GM21390 (cell line): ENCODE measurements at regions not wholly inside any gene's neighbourhood (a gene's known extent, or its start where the extent isn't known, plus 50 kb on each side); places are given as distances from the start of the nearest gene placed in this dataset.

Source experiments
- ATAC-seq: cut with Tn5 transposase; IDR thresholded peaks from one replicate; pipeline ENCODE4 v1.9.1; 2021; ENCODE audit not compliant: unreplicated experiment

DNA sequence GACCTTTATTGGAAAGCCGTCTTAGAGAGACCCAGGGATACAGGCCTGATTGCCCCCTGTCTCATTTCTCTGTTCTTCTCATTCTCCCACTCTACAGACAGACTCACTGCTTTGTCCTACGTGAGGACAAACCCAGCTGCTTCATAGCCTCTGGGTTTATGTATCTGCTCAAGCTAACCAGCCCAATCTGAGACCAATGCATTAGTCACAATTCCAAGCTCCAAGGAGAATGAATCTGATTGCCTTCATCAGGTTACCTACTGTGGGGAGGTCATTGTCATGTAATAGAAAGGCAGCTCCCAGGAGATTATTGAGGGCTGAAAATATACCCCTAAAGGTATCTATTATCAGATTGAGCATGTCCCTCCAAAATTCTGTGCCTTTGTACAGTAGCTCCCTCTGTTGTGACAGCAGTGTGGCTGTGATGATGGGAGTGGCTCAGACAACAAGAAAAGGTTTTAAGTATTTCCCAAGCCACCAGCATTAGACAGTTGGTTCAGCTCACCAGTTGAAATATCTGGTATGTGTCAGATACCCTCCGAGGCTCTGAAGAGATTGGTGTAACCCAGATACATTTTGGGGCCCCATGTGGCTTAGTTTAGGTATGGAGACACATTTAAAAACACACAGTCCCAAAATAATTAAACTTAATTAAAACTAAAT, 123.1 kb upstream of the EEPD1 start:
- ATAC-seq, result no peak

DNA sequence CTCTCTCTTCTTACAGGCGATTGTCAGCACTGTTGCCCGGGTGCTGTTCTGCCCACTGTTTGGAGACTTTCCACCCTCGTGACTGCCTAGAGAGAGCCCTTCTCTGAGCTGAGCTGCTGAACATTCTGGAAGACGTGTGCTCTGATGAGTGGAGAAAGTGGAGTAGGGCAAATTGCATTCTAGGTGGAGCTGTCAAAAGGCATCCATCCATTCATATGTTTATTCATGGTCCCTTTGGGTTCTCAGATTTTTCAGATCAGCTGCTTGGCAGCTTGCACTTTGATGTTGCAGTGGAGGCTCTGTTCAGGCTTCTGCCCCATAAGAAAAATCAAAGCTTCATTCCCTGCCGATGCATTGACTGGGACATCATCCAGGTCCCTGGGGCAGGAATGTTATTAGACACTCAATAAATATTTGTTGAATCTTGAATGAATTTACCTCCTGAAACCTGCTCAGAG, 120.7 kb upstream of the EEPD1 start:
- ATAC-seq, result no peak

- ATAC-seq, result no peak
These were observed 119.0 kb upstream of the EEPD1 start for GRCh38 chr7:36034020-36034419.

DNA sequence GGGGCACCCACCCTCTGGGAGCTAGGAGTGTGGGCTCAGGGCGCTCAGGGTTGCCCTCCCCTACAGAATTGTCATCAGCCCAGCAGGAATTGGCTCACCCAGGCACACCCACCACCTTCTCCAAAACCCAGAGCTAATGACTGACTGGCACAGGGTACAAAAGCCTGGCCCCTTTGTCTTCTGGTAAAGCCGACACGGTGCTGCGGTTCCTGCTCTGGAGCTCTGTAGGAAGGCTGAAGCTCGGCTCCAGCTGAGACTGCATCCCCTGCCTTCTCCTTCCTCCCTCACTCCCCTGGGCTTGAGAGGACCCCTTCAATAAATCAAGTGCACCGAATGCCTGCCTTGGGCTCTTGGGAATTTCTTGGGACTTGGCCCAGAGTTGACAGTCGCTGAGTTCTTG, 117.9 kb upstream of the EEPD1 start:
- ATAC-seq, result no peak

GRCh38 chr7:36036590-36036989, 116.5 kb upstream of the EEPD1 start:
- no peak for ATAC-seq

- ATAC-seq, result no peak
These were observed 115.9 kb upstream of the EEPD1 start for GRCh38 chr7:36037121-36037662.

DNA sequence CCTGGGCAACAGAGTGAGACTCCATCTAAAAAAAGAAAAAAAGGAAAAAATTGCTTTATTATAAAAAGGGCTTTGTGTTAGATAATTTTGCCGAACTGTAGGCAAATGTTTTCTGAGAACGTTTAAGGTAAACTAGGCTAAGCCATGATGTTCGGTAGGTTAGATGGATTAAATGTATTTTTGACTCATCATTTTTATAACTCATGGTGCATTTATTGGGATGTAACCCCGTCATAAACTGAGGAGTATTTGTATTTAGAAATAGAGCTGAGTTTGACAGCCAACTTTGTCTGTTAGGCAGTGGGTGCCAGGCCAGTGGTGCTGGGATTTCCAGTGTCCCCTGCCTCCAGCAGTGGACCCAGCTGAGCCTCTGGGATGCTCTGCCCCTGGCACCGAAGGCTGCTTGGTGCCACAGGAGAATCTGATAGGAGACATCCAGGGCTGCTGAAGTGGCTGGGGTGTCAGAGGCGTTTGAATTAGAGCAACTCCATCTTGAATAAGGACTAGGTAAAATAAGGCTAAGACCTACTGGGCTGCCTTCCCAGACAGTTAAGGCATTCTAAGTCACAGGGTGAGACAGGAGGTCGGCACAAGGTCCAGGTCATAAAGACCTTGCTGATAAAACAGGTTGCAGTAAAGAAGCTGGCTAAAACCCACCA, 114.9 kb upstream of the EEPD1 start:
- no peak for ATAC-seq

- no peak for ATAC-seq
These were observed 113.8 kb upstream of the EEPD1 start for GRCh38 chr7:36039243-36039642.

DNA sequence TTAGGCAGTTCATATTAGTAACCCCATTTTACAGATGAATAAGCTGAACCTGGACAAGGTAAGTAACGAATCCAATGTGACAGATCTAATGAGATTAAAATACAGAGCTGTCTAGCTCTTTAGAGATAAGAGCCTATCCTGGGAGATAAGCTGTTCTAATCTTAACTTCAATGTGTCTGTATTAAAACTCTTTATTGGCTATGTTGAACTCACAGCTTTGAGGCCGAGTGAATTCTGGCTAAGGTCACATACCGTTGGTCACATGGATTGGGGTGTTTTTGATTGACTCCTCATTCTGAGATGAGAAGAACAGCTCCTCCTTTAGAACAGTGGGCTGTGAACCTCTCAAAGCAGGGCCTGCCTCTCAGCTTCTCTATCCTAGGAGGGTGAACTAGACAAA, 113.4 kb upstream of the EEPD1 start:
- ATAC-seq, result no peak

GRCh38 chr7:36040679-36041078, 112.4 kb upstream of the EEPD1 start:
- ATAC-seq, result no peak

GRCh38 chr7:36044101-36044892, 108.8 kb upstream of the EEPD1 start:
- no peak for ATAC-seq

DNA sequence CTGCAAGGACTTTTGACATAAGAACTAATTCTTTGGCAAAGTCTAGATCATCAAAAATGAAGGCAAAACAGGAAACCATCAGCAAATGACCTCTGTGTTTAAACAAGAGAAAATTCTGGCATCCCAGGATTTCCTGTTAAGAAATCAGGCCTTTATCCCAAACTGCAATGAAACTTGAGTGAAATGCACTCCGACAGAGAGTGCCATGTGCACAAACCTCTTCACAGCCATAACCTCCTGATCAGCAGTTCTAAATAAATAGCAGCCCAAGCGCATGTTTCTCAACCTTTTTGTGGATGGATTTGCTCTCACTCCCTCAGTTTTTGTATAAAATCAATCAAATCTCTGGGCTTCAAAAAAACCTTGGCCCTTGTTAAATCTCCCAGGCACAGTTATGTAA, 107.7 kb upstream of the EEPD1 start:
- ATAC-seq, result no peak

- no peak for ATAC-seq
These were observed 107.2 kb upstream of the EEPD1 start for GRCh38 chr7:36045830-36046341.

GRCh38 chr7:36047091-36047658, 105.9 kb upstream of the EEPD1 start:
- ATAC-seq, result no peak

DNA sequence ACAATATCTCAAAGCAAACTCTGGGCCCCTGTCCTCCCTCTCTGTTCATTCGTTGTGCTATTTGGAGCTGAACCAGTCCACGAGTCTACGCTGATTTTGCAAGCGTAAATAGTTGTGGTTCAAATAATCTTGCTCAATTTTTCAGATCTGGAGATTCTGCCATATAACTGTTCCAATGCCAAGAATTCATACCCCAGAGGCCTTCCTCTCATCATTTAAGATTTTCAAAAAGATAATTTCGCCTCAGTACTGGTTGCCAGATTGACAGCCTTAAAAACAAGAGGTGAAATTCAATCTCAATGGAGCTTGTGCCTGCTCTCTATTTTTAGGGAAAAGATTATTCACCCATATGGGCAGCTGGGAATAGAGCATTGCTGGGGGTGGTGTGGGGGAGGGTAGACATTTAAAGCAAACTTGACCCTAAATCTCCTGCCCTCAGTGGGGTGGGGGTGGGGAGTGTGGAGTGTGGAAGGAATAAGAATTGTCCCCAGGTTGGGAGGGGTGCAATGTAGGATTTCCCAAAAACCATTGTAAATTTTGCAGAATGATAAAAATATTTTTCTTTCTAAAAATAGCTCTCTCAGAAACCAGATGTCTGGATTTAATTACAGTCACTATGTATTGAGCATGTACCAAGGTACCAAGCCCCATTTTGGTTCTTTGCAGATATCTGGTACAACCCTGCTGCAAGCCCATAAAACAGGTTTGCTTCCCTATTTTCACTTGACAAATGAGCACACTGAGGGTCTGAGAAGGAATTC, 104.7 kb upstream of the EEPD1 start:
- no peak for ATAC-seq

GRCh38 chr7:36048902-36049240, 104.2 kb upstream of the EEPD1 start:
- no peak for ATAC-seq

GRCh38 chr7:36051501-36051900, 101.6 kb upstream of the EEPD1 start:
- ATAC-seq, result no peak

DNA sequence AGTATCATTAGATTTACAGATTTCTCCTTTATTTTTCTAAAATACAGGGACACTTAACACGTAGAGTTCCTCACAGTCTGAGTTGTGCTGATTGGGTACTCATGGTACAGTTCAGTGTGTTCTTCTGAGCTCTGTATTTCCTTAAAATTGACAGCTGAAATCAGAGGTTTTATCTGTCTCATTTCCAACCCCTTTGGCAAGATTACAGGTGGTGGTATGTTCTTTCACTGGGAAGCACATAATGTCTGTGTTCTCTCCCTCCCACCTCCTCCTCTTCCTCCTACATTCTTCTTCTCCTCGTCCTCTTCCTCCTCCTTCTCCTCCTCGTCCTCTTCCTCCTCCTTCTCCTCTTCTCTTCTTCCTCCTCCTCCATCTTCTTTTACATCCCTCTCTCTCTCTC, 99.5 kb upstream of the EEPD1 start:
- no peak for ATAC-seq

GRCh38 chr7:36054637-36055036, 98.4 kb upstream of the EEPD1 start:
- ATAC-seq, result no peak

DNA sequence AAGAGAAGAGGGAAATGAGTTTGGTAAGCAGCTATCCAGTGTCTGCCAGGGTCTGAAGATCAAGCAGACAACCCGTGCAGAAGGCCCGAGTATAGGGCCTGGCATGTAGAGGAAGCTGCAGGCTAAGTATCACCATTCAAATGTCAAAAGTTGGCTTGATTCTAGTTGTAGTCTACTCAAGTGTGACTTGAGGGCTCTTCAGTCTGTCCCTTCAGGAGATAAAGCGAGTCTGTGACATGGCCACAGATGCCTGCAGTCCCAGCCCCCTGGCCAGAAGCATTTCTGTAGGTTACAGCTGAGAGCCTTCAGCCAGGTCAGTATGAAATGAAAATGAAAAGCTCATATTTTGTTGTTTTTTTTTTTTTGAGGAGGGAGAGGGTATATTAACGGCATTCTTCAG, 97.8 kb upstream of the EEPD1 start:
- no peak for ATAC-seq

DNA sequence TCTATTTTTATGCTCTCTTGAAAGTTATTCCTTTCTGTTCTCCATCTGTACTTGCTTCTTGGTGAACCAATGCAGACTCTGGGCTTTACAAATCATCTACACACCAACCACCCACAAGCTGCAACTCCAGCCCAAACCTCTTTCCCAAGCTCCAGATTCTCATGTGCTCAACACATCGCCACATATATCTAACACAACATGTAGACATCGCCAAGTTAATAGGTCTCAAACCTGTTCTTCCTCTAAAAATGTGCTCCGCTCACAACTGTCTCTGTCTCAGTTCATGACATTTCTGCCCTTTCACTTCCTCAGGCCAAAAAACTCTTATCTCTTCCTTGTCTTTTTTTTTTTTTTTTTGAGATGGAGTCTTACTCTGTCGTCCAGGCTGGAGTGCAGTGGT, 95.7 kb upstream of the EEPD1 start:
- ATAC-seq, result peak; percentile 69
